Activated CD4-positive, alpha-beta T cell treated with anti-CD3 and anti-CD28 coated beads for 48 hours (primary cell): ENCODE measurements at regions not wholly inside any gene's neighbourhood (a gene's known extent, or its start where the extent isn't known, plus 50 kb on each side); places are given as distances from the start of the nearest gene placed in this dataset.
A peak's percentile ranks its signal among the peaks of the same experiment; 100 is the strongest.

Experiments
- DNase-seq: peaks from one replicate; pipeline ENCODE4 v3.0.0-alpha.2; 2020

DNA sequence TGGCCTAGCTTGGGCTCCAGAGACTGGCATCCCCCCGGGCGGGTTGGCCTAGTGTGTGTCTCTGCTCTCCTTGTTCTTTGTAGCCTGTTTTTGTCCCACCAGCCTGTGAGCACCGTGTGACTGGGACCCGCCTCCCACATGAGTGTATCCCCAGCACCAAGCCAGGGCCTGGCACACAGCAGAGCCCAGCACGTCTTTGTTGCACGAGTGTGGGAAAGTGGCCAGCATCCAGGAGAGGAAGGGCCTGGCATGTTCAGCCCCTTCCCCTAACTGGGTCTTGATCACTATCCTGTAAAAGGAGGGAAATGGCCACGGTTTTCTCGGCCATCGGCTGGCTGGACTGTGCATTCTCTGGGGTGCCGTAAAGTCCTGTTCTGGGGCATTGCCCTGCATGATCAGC is 290.1 kb downstream of the BMP7 start:
- DNase-seq, result no peak

DNA sequence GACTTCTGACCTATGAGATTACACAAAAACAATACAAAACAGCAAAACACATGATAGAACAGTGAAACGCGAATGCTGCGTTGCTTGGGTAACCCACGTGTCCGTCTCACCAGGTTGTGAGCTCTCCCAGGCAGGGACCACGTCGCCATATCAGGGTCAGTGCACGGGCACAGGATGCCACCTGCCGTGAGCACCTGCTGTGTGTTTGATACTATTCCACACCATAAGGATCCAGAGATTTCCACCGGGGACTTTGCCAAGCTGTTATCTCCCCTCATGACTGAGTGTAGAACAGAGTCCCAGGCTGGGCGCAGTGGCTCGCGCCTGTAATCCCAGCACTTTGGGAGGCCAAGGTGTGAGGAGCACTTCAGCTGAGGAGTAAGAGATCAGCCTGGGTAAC is 288.0 kb downstream of the BMP7 start:
- DNase-seq, result no peak

DNA sequence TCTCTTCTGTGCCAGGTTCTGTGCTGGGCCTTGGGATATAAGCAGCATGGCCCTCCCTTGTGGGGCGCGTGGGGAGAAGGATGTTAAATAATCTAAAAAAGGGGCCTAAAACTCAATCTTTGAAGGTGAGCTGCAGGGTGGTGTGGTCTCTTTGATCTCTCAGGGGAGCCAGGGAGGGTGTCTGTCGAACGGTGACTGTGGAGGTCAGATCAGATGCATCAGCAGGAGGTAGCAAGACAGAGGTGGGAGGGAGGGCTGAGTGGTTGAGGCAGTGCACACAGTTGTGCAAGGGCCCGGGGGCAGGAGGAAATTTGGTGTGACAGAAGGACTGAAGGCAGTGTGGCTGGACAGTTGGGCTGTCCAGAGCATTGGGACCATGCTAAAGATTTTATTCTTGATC is 287.3 kb downstream of the BMP7 start:
- DNase-seq, result no peak

DNA sequence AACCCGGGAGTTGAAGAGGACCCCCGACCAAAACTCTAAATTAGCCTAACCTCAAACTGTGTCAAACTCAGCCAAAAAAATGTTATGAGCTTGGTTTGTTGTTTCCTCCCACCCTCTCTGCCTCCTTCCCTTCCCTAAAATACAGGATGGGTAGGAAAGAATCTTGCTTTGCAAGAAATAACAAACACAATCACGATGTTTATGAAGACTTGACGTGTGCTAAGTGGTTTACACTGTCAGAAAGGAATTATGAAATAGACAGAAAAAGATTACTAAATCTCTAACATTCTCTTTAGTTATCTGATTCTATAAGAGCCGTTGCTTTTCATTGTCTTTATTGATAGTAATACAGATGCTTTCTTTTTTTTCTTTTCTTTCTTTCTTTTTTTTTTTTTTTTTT is 285.1 kb downstream of the BMP7 start:
- DNase-seq, result no peak

DNA sequence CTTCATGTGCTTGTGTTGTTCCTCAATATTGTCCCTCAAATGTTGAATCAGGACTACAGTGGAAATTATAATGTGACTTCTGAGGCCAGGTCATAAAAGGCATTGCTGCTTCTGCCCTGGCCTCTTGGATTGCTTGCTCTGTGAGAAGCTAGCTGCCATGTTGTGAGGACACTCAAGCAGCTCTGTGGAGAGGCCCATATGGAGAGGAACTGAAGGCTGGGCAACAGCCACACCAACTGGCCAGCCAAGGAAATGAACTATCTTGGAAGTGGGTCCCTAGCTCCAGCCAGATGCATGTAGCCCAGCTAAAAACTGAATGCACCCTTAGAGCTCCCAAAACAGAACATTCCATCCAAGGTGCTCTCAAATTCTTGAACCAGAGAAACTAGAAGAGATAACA is 282.6 kb downstream of the BMP7 start:
- no peak for DNase-seq

DNA sequence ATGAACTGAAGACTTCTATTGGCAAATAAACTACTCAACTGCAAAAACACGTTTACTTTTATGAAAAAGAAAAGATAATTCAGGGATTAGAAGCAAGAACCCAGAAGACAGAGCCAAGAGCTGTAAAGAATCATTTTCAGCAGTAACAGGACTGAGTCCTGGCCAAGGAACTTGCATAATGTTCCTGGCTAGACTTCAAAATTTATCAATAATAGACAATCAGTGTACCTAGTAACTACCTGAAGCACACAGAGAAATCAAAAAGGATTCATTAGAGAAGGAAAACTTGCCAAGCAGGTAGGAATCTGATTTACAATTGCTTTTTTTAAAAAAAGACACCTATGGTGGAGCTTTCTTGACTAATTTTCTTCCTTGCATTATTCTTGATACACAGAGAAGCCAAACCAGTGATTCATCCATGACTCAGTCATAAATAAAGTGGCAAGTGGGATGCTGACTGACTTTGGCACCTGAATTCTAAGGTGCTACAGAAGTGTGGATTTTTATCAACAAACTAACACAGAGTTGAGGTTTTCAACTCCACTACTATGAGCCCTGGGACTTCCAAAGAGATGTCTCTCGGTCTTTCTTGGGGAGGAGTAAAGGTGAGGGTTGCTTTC is 281.3 kb downstream of the BMP7 start:
- no peak for DNase-seq

DNA sequence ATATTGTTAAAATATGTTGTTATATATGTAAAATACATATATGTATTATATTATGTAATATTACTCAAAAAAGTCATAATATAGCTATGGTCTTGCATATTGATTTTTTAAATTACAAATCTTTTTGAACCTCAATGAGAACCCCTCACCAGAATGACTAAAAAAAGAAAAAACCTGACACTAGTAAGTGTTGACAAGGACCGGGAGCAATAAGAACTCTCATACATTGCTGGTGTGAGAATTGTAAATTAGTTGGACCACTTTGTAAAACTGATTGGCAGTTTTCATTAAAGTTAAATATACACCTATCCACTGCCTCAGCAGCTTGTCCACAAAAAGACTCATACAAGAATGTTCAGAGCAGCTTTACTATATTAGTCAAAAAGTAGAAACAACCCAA is 280.0 kb downstream of the BMP7 start:
- no peak for DNase-seq

DNA sequence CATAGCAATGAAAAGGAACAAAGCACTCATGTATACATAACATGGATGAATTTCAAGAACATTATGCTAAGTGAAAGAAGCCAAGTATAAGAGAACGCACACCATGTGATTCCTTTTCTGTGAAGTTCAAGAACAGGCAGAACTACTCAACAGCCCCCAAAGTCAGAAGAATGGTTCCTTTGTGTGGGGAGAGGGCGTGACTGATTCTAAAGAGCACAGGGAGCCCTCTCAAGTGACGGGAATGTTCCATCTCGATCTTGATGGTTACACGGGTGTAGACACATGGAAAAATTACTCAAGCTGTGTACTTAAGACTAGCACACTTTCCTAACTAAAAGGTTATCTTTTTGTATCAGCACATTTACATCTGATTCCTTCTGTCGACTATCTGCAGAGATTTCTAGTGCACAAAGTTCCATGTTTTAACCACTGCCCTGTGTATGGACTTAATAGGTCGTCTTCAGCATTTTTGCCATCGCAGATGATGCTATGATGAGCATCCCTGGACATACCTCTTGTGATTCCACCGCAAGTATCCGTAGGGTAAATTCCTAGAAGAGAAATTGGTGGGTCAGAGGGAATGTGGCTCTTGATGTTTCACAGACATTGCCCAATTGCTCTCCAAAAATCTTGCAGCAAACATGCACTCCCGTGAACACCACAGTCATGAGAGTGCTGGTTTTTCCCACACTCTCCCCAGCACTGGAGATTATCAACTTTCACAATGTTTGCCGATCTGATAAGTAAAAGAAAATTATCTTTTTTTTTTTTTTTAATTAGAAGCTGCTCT is 279.3 kb downstream of the BMP7 start:
- DNase-seq, result no peak

DNA sequence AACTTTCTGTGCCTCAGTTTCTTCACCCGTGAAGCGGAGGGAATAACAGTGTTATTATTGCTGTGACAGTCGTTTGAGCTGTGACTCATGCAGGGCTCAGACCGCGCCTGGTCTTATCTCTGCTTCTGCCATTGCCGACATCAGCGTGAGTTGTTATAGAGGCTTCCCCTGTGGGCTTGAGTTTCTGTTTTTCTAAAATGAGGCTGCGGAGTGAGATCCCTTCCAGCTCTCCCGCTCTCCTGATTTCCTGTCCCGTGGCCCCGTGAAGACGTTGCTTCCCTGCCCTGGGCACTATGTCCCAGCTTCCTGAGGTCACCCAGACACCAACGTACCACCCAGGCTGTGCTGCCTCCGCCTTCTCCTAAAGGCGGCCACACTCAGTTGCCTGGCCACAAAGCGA is 278.5 kb downstream of the BMP7 start:
- DNase-seq, result no peak

DNA sequence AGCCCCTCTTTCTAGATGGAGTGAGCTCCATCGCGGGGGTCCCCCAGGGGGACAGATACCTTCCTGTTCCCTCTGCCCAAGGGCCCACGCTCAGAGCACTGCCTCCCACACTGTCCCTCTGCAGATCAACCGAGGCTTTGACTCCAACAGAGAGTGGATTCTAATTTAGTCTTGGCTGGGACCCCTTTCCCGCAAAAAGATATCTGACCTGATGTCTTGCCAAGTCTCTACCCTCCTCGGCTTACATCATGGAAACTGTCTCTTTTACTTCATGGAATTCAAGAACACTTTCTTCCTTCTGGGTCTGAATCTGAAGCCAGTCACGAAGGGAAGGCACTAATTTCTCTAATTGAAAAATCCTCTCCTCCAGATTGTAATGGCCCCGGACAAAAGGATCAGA is 278.0 kb downstream of the BMP7 start:
- no peak for DNase-seq

DNA sequence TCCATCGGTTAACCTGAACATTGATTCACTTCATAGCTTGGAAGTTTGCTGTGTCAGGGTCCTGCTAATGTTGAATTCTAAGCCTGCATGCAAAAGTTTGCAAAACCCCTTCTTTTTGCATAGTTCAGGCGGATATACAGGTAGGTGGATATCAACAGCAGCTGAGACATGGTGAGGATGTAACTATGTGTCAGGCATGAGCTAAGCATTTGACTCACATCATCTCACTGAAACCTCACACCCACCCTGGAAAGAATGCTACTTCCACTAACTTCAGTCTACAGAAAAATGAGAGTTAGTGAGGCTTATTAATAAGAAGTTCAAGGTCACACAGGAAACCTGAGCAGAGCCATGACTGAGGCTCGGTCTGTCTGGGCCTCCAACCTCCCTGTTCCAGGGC is 276.9 kb downstream of the BMP7 start:
- no peak for DNase-seq

DNA sequence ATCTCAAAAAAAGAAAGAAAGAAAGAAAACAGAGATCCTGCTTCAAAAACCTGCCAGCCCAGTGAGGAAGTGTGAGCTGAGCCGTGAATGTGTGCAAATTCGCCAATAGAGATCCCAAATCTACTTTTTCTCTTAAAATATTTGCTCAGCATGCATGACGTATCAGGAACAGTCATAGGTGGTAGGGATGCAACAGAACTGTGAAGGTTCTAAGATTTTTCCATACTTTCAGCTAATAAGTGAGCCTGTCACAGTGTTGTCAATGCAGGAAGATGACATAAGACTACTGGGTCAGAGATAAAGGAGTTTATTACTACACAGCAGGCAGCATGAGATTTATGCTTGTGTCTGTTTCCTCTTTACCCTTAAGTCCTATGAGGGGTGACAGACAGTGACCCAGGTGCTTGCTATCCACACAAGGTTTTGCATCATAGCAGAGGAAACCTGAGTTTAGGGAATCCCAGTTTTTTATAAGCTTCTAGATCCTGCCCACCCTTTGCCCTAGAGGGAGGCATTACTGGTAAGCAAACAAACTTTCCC is 273.4 kb downstream of the BMP7 start:
- DNase-seq, result no peak

DNA sequence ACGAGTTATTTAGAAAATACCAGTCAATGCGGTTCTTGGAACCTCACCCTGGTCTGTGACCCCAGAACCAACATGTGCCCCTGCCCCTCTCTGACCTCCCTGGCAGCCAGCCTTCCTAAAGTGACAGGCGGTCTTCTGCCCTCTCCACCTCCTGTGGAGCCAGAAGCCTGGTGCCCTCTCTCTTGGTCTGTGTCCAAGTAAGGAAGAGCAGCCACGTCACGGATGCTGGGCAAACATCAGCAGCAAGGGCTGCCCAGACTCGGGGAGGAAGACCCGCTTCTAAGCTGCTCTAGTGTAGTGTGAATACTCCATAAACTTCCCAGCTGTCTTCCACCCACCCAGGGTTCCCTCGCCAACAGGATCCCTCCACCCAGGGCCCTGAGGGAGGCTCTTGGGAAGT is 272.4 kb downstream of the BMP7 start:
- no peak for DNase-seq

DNA sequence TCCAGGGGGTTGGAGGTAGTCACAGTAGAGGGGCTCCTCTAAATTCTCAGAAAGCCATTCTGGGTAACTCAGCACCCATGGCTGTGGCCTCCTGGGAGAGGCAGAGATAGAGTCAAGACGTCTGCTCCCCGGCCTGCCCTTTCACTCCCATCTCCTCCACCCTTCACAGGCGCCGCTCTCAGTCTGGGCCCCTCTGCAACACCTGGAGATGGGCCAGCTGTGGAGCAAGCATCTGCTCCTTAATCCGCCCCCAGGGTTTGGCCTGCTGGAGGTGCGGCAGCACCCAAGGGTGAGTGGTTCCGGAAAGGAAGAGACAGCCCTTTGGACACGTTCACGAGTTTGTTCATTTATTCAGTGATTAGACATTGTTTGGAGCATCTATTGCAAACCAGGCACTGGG is 271.3 kb downstream of the BMP7 start:
- DNase-seq, result no peak

DNA sequence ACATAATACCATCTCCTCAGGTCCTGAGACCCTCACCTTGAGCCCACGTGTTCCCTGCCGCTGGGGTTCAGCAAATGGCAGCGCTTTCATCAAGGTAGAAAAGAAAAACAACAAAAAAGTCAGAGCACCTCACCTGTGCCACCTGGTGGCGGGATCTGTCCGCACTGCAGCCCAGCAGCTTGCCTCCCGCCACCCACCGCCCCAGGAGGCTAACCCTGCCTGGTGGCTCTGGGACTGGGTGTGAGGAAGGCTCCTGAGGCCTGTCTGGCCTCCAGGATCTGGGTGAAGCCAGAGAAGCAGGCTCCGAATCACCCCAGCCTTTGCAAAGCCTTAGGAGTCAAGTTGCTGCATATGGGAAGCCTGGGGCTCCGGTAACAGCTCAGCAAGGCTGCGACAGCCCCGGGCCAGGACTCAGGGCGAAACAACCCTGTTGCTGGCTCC is 270.8 kb downstream of the BMP7 start:
- DNase-seq, result peak; percentile 43

DNA sequence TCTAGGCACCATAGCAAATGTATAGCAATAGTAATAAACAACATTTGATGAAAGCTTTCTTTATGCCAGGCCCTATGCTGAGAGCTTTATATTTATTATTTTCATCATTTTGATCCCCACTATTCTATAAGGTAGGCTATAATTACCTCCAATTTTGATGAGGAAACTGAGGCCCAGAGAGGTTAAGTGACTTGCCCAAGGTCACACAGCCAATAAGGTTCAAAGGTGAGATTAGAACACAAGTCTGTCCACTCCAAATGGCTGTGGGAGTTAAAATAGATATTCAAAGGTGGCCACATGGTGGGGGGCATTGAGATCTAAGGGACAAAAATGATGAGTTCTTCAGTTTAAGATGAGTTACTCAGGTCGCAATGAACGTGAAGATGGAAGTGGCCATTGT is 269.9 kb downstream of the BMP7 start:
- no peak for DNase-seq

DNA sequence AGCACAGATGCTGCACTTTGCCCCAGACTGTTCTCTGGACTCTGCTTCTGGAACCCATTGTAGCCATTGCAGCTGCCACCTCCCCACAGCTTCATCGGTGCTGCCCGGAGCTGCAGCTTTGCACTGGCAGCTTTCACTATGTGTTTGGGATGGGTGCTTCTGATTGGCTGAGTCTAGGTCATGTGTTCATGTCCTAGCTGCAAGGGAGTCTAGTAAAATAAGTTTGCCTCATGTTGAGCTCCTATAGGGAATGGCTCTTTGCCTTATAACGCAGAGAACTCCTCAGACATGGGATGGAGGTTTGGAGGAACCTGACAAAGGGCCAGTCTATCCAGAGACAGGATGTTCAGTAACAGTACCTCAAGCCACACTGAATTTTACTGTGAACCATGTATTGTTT is 268.0 kb downstream of the BMP7 start:
- no peak for DNase-seq

DNA sequence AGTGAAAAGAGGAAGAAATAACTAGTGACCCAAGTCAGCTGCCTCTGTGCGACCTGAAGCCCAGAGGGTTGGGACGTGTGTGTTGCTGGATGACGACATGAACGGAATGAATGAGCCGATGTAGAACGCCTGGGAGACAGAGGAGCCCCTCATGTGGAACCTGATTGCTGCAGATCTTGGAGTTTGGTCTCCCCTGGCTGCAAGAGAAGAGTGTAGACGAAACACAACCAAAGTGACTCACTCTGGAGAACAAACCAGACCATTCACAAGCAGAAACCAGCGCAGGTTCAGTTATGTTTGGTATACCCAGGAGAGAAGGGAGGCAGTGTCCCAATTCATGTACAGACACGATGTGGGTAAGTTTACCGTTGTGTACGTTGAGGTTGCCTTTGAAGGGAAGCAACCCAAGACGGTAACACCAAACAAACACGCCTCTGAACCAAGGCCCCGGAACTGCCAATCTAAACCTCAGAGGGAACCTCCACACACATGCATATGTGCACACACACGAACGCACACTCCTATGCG is 265.9 kb downstream of the BMP7 start:
- DNase-seq, result no peak

DNA sequence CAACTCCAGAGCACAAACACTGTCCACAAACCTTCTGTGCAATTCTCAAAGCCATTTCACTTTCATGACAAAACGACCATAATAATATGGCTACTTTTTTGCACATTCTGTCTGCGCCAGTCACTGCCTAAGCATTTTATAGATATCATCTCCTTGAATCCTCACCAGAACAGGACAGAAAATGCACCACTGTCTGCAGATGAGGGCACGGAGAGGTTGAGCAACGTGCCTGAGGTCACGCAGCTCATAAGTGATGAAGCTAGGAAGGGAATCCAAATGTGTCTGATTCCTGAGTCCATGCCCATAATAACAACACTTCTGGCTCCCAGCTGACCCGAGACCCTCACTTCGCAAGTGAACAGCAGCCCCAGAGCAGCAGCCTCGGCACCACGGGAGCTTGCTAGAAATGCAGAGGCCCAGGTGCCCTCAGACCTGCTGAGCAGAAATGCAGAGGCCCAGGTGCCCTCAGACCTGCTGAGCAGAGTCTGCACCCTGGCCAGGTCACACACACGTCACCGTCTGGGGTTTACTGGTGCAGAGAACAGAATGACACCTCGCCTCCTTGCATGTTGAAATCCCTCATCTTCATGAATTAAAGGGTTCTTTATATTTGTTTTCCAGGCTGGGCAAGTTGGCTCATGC is 265.2 kb downstream of the BMP7 start:
- no peak for DNase-seq

DNA sequence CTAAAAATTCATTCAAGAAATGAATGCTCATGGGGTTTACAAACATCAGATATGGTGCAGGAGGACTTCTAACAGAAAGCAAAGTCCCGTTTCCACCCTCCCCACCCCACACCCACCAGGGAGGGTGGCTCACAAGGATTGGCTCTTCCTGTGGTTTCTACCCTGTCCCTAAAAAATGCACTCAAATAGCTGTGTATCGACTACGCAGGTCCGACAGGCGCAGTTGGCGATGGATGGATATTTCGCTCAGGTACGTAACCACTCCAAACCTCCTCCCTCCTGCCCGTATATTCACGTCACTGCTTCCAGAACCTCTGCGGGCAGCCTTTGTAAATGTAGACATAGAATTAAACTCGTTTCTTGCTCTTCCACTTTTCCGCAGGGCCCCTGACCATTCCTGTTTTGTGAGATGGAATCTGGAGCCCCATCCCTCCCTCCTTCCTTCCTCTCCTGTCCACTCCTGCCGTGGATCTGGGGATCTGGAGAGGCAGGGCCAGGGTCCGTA is 264.3 kb downstream of the BMP7 start:
- DNase-seq, result no peak

DNA sequence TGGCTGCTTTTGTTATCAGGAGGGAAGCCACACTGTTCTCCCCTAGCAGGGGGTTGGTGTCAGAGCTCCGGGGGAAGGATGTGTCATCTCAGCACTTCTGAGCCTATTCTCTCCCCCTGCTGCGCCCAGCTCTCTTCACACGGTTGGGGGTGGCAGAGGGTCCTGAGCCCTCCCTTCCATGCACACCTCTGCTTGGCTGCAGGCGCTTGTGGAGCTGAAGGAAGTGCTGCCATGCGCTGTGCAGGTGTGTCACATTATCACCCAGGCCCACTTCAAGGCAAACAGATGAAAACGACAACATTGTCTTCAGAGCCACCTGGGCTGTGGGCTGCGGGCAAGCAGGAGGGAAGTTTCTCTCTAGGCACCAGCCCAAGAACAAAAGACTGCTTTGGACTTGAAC is 263.4 kb downstream of the BMP7 start:
- DNase-seq, result no peak

DNA sequence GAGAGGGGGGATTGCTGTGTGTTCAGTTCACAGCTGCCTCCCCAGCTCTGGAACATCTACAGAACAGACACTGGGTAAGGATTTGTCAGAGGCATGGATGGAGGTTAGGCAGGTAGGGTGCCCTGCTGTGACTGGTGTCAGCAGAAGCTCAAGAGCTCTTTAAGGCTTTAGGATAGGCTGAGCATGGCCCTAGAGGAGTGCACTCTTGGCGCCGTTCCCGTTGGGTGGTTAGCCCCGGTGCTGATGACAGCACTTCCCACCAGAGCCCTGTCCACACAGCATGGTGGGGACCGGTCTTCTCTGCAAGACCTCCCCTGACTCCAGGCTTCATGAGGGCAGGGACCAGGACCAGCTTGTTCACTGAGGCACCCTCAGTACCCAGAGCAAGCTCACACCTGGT is 262.0 kb downstream of the BMP7 start:
- DNase-seq, result no peak
